ENCODE measurements at regions not wholly inside any gene's neighbourhood (a gene's known extent, or its start where the extent isn't known, plus 50 kb on each side); places are given as distances from the start of the nearest gene placed in this dataset.

DNA sequence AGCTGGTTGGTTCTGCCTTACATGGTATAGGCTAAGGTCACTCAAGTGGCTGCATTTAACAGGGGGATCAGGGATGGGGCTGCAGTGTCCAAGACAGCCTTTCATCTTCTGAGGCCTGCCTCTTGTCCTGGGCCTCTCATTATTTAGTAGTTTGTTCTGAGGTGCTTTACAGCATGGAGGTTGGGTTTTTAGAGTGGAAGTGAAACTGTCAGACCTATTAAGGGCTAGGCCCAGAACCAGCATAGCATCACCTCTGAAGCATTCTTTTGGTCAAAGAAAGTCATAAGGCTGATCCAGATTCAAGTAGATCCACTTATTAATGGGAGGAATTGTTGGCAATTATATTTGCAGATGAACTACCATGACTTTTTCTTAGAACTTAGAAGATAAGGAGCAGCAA is 146.0 kb upstream of the NMUR2 start:
- Histone ChIP-seq H3K4me1 (no peaks in the 10 kb centered on the region), H3K27me3 (no peaks in the 10 kb centered on the region), H3K9me3 (no peaks in the 10 kb centered on the region), H3K4me3 (no peak overlapping the region), H3K36me3 (no peaks in the 10 kb centered on the region), H3K27ac (no peak overlapping the region)
- ATAC-seq (ENCODE audit: low FRiP score in 2 of 2) (no peak), DNase-seq (no peak)
- TF ChIP-seq EP300 (IDR thresholded peaks at IDR 0.05) (no peak), POLR2AphosphoS5 (IDR thresholded peaks at IDR 0.05) (no peak)

GRCh38 chr5:152556784-152557183 is 151.7 kb upstream of the NMUR2 start:
- ATAC-seq (ENCODE audit: low FRiP score in 2 of 2) (no peak), DNase-seq (no peak)
- no peaks in the 10 kb centered on the region for H3K27me3 ChIP-seq

DNA sequence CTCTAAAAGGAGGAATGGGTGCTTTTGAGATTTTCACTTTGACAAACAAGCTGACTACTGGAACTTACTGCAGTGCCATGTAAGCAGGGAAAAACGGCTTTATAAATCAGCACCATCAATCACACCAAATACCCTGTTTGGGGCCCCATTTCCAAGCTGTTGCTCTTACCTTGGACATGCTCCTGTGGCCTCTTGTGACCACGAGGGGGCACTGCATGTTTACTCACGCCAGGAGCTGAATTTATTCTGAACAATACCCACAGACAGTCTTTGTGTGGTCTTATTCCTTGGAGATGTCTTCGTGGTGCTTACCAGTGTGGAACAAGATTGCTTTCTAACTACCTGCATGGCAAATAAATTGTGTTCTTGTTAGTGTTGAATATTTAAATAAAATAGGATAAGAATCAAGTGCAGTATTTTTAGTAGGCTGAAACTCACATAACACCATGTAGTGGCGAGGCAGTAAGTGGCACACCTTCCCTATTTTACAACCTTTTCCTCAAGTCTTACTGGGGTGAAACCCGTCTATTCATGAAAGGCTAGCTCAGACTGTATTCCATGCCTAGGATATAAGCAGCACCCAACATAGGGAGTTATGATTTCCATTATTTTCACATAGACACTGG is 155.5 kb upstream of the NMUR2 start:
- 31 to 32% methylated on average over 6 of the region's 6 CpGs for WGBS, 2 donors

More at GRCh38 chr5:152556784-152557183, 151.7 kb upstream of the NMUR2 start:
- Histone ChIP-seq H3K4me1 (no peaks in the 10 kb centered on the region), H3K4me3 (no peak overlapping the region), H3K27ac (no peak overlapping the region), H3K36me3 (no peaks in the 10 kb centered on the region), H3K9me3 (no peaks in the 10 kb centered on the region)
- 45 to 49% methylated on average over 4 of the region's 4 CpGs for WGBS, 2 donors
- TF ChIP-seq, protein P1, sequence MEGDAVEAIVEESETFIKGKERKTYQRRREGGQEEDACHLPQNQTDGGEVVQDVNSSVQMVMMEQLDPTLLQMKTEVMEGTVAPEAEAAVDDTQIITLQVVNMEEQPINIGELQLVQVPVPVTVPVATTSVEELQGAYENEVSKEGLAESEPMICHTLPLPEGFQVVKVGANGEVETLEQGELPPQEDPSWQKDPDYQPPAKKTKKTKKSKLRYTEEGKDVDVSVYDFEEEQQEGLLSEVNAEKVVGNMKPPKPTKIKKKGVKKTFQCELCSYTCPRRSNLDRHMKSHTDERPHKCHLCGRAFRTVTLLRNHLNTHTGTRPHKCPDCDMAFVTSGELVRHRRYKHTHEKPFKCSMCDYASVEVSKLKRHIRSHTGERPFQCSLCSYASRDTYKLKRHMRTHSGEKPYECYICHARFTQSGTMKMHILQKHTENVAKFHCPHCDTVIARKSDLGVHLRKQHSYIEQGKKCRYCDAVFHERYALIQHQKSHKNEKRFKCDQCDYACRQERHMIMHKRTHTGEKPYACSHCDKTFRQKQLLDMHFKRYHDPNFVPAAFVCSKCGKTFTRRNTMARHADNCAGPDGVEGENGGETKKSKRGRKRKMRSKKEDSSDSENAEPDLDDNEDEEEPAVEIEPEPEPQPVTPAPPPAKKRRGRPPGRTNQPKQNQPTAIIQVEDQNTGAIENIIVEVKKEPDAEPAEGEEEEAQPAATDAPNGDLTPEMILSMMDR (IDR thresholded peaks at IDR 0.05) = no peak
- TF ChIP-seq POLR2A (IDR thresholded peaks at IDR 0.05) (no peak), POLR2AphosphoS5 (IDR thresholded peaks at IDR 0.05) (no peak), EP300 (IDR thresholded peaks at IDR 0.05) (no peak)

GRCh38 chr5:152568016-152568415 is 162.9 kb upstream of the NMUR2 start:
- Histone ChIP-seq H3K4me1 (no peaks in the 10 kb centered on the region), H3K27ac (no peak overlapping the region)

More for the DNA sequence above, 155.5 kb upstream of the NMUR2 start:
- no peaks in the 10 kb centered on the region for H3K36me3 ChIP-seq
- no peaks in the 10 kb centered on the region for H3K9me3 ChIP-seq
- no peaks in the 10 kb centered on the region for H3K27me3 ChIP-seq
- peak in 1 of 2 donors; percentile 60 for ATAC-seq (ENCODE audit: low FRiP score in 2 of 2)
- no peaks in the 10 kb centered on the region for H3K4me1 ChIP-seq
- peak in 1 of 2 donors; percentile 48 for DNase-seq
- TF ChIP-seq EP300 (IDR thresholded peaks at IDR 0.05) (no peak), POLR2A (IDR thresholded peaks at IDR 0.05) (no peak)
- TF ChIP-seq, protein P1 (IDR thresholded peaks at IDR 0.05) = peak in 5 of 6 experiments; percentile 25 to 52 (median 41)
- no peak overlapping the region for H3K4me3 ChIP-seq
- no peak overlapping the region for H3K27ac ChIP-seq

GRCh38 chr5:152572812-152573211 is 167.7 kb upstream of the NMUR2 start:
- no peak overlapping the region for H3K4me3 ChIP-seq
- DNase-seq (no peak), ATAC-seq (ENCODE audit: low FRiP score in 2 of 2) (no peak)
- no peaks in the 10 kb centered on the region for H3K36me3 ChIP-seq
- no peaks in the 10 kb centered on the region for H3K9me3 ChIP-seq
- H3K27ac ChIP-seq = no peak overlapping the region
- no peaks in the 10 kb centered on the region for H3K4me1 ChIP-seq
- TF ChIP-seq EP300 (IDR thresholded peaks at IDR 0.05) (no peak), POLR2A (IDR thresholded peaks at IDR 0.05) (no peak), POLR2AphosphoS5 (IDR thresholded peaks at IDR 0.05) (no peak)
- TF ChIP-seq, protein P1 (IDR thresholded peaks at IDR 0.05) = no peak
- H3K27me3 ChIP-seq = no peaks in the 10 kb centered on the region
- 72 to 86% methylated on average over 3 of the region's 3 CpGs for WGBS, 2 donors

More at GRCh38 chr5:152568016-152568415, 162.9 kb upstream of the NMUR2 start:
- 61 to 63% methylated on average over 2 of the region's 2 CpGs for WGBS, 2 donors
- Histone ChIP-seq H3K36me3 (no peaks in the 10 kb centered on the region), H3K9me3 (no peaks in the 10 kb centered on the region), H3K27me3 (no peaks in the 10 kb centered on the region), H3K4me3 (no peak overlapping the region)
- no peak for ATAC-seq (ENCODE audit: low FRiP score in 2 of 2)
- DNase-seq = no peak
- TF ChIP-seq, protein P1 (IDR thresholded peaks at IDR 0.05) = no peak
- no peak for TF ChIP-seq POLR2AphosphoS5 (IDR thresholded peaks at IDR 0.05)
- TF ChIP-seq EP300 (IDR thresholded peaks at IDR 0.05) = no peak
- TF ChIP-seq POLR2A (IDR thresholded peaks at IDR 0.05) = no peak

Data from upper lobe of left lung (tissue), 6 donors.